Smooth muscle cell (in vitro differentiated cells): ENCODE measurements at regions not wholly inside any gene's neighbourhood (a gene's known extent, or its start where the extent isn't known, plus 50 kb on each side); places are given as distances from the start of the nearest gene placed in this dataset.

Experiments used
- DNase-seq: peaks from one replicate; lab custom pipeline; 2025; ENCODE audit not compliant: unreplicated experiment; lab: John Stamatoyannopoulos, UW
- H2AFZ ChIP-seq: fragments of 200-600 bp; sonication (generic); 2 replicates; pipeline ENCODE4 v1.6.0; 2016; ENCODE audit warnings: antibody characterized with exemption, low read depth, mild to moderate bottlenecking
- H3F3A ChIP-seq: fragments of 200-600 bp; sonication (generic); 2 replicates; pipeline ENCODE4 v1.6.0; 2017; ENCODE audit warnings: antibody characterized with exemption, low read depth
- H3K27ac ChIP-seq: fragments of 200-600 bp; sonication (generic); 2 replicates; pipeline ENCODE4 v1.5.1; 2016; ENCODE audit warnings: low read depth, mild to moderate bottlenecking
- H3K27me3 ChIP-seq: fragments of 200-600 bp; sonication (generic); 2 replicates; pipeline ENCODE4 v1.6.1; 2016; ENCODE audit warnings: low read depth, mild to moderate bottlenecking
- H3K36me3 ChIP-seq: fragments of 200-600 bp; sonication (generic); 2 replicates; pipeline ENCODE4 v1.5.1; 2016; ENCODE audit warnings: low read depth
- H3K4me1 ChIP-seq: fragments of 200-600 bp; sonication (generic); 2 replicates; pipeline ENCODE4 v1.5.1; 2016; ENCODE audit warnings: low read depth
- H3K4me2 ChIP-seq: fragments of 200-600 bp; sonication (generic); 2 replicates; pipeline ENCODE4 v1.6.0; 2016; ENCODE audit warnings: mild to moderate bottlenecking
- H3K4me3 ChIP-seq: fragments of 200-600 bp; sonication (generic); 2 replicates; pipeline ENCODE4 v1.5.1; 2016; ENCODE audit warnings: mild to moderate bottlenecking
- H3K79me2 ChIP-seq: fragments of 200-600 bp; sonication (generic); 2 replicates; pipeline ENCODE4 v1.6.0; 2016; ENCODE audit warnings: low read depth, mild to moderate bottlenecking
- H3K9ac ChIP-seq: fragments of 200-600 bp; sonication (generic); 2 replicates; pipeline ENCODE4 v1.6.0; 2016; ENCODE audit warnings: low read depth
- H3K9me3 ChIP-seq: fragments of 200-600 bp; sonication (generic); replicated peaks from 2 replicates; pipeline ENCODE4 v1.5.1; 2016; ENCODE audit warnings: low read depth
- H4K20me1 ChIP-seq: fragments of 200-600 bp; sonication (generic); 2 replicates; pipeline ENCODE4 v1.6.0; 2016; ENCODE audit warnings: low read depth
- WGBS: methylation state at CpG from one replicate; pipeline ENCODE4 v1.1.7; 2016; ENCODE audit warnings: low lambda C conversion rate; 5-methylcytosine and 5-hydroxymethylcytosine counted together
- TF ChIP-seq, protein P1 (sequence below): fragments of 200-600 bp; sonication (generic); IDR thresholded peaks from 2 replicates; pipeline ENCODE4 v1.5.1; 2017; ENCODE audit warnings: borderline replicate concordance, mild to moderate bottlenecking, antibody characterized with exemption; ENCODE audit not compliant: insufficient read depth, poor library complexity, severe bottlenecking

DNA sequence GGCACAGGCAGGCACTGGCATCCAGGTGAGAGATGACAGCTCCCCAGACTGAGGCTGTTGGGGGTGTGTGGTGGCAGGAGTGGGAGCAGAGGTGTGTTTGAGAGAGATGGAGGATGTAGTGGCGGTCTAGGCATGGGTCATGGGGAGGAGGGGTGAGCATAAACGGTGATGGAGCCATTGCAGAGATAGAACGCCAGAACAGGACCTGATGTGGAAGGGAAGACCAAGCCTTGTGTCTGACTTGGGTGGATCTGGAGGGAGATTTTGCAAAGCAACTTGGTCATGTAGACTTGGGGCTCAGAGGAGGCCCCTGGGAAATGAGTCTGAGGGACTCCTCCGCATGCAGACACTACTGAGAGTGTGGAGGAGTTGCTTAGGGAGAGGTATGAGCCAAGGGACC lies 50.0 kb upstream of the CLDN5 start:
- no peak for DNase-seq
- H4K20me1 ChIP-seq: no peaks in the 10 kb centered on the region
- H3K9me3 ChIP-seq: no peaks in the 10 kb centered on the region
- H3K4me2 ChIP-seq: no peak overlapping the region
- no peaks in the 10 kb centered on the region for H3K4me1 ChIP-seq
- H3F3A ChIP-seq: no peaks in the 10 kb centered on the region
- no peak overlapping the region for H3K27ac ChIP-seq
- H3K79me2 ChIP-seq: no peaks in the 10 kb centered on the region
- TF ChIP-seq, protein P1, sequence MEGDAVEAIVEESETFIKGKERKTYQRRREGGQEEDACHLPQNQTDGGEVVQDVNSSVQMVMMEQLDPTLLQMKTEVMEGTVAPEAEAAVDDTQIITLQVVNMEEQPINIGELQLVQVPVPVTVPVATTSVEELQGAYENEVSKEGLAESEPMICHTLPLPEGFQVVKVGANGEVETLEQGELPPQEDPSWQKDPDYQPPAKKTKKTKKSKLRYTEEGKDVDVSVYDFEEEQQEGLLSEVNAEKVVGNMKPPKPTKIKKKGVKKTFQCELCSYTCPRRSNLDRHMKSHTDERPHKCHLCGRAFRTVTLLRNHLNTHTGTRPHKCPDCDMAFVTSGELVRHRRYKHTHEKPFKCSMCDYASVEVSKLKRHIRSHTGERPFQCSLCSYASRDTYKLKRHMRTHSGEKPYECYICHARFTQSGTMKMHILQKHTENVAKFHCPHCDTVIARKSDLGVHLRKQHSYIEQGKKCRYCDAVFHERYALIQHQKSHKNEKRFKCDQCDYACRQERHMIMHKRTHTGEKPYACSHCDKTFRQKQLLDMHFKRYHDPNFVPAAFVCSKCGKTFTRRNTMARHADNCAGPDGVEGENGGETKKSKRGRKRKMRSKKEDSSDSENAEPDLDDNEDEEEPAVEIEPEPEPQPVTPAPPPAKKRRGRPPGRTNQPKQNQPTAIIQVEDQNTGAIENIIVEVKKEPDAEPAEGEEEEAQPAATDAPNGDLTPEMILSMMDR: no peak
- H3K36me3 ChIP-seq: no peaks in the 10 kb centered on the region
- H3K9ac ChIP-seq: no peak overlapping the region
- WGBS: 94% methylated on average over 4 of the region's 4 CpGs
- H3K4me3 ChIP-seq: no peak overlapping the region
- H3K27me3 ChIP-seq: no peaks in the 10 kb centered on the region
- no peak overlapping the region for H2AFZ ChIP-seq

DNA sequence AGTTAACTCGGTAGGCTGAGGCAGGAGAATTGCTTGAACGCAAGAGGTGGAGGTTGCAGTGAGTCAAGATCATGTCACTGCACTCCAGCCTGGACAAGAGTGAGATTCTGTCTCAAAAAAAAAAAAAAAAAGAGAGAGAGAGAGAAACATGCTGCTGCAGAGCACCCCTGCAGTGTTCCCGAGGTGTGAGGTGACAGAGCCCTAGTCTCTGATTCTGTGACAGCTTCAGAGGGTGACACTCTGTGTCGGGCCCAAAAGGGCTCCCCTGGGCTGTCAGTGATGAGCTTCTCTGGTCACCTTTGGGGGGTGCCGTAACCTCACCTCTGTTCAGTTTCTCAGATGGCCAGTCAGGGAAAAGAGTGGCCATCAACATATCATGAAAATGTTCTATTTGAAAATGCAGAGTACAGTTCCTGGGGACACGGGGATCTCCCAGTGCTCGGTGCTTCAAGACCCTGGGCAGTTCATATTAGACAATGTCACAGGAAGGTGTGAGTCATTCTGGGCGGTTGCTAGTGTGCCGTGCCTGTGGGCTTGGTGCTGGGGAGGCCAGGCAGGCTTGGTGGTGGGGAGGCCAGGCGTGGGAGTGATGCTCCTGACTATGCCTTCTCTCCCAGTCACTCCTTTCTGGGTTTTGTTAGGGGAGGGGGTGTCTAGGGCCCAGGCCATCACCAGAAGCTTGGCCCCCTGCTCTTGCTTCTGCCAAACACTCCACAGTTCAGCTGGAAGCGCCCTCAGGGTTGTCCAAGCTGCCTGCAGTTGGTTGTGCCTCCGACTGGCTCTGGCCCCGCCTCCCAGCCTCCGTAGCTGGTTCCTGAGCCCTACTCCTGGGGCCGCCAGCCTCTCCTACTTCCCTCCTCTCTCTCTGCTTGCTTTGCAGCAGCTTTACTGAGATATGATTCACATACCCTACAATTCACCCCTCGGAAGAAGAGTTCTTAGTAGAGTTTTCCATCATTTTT lies 52.5 kb upstream of the CLDN5 start:
- H4K20me1 ChIP-seq: no peaks in the 10 kb centered on the region
- H3K79me2 ChIP-seq: no peaks in the 10 kb centered on the region
- H3K4me2 ChIP-seq: peak overlapping the region; percentile 65
- no peak overlapping the region for H3K9ac ChIP-seq
- TF ChIP-seq, protein P1: no peak
- H3K27ac ChIP-seq: peak overlapping the region; percentile 52
- H3K4me3 ChIP-seq: no peak overlapping the region
- no peak for DNase-seq
- H3F3A ChIP-seq: no peaks in the 10 kb centered on the region
- H3K9me3 ChIP-seq: no peaks in the 10 kb centered on the region
- H2AFZ ChIP-seq: peak overlapping the region; percentile 61
- WGBS: 41% methylated on average over 16 of the region's 16 CpGs
- no peaks in the 10 kb centered on the region for H3K4me1 ChIP-seq
- H3K27me3 ChIP-seq: no peaks in the 10 kb centered on the region
- no peaks in the 10 kb centered on the region for H3K36me3 ChIP-seq

DNA sequence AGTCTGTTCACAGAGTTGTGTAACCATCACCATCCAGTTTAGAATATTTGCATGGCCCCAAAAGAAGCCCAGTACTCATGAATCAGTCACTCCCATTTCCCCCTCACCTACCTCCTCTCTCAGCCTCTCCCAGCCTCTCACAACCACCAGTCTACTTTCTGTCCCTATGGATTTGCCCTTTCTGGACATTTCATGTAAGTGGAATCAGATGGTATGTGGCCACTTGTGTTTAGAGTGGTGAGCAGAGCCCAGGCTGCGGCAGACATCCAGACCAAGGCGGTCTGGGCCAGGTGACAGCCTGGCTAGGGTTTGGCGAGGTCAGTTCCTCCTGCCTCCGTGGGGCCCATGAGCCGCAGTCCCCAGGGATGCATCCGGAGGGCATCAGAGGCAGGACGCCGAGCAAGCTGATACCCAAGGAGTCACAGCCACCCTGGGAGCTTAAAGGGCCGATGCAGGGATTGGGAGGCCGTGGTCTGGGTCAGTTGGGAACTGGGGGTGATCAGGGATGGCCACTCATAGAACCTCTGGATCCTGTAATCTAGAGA lies 53.3 kb upstream of the CLDN5 start:
- H3K79me2 ChIP-seq: no peaks in the 10 kb centered on the region
- peak overlapping the region; percentile 61 for H2AFZ ChIP-seq
- no peaks in the 10 kb centered on the region for H3K9me3 ChIP-seq
- no peak overlapping the region for H3K9ac ChIP-seq
- DNase-seq: no peak
- H3K4me2 ChIP-seq: peak overlapping the region; percentile 65
- H3K4me1 ChIP-seq: no peaks in the 10 kb centered on the region
- H3K36me3 ChIP-seq: no peaks in the 10 kb centered on the region
- H3K4me3 ChIP-seq: no peak overlapping the region
- TF ChIP-seq, protein P1: no peak
- H3F3A ChIP-seq: no peaks in the 10 kb centered on the region
- WGBS: 88% methylated on average over 10 of the region's 10 CpGs
- peak overlapping the region; percentile 52 for H3K27ac ChIP-seq
- H3K27me3 ChIP-seq: no peaks in the 10 kb centered on the region
- no peaks in the 10 kb centered on the region for H4K20me1 ChIP-seq
